Astrocyte of the hippocampus (primary cell): ENCODE measurements at regions not wholly inside any gene's neighbourhood (a gene's known extent, or its start where the extent isn't known, plus 50 kb on each side); places are given as distances from the start of the nearest gene placed in this dataset.

Source experiments
- DNase-seq: peaks from one replicate; pipeline ENCODE4 v3.0.0; 2011; ENCODE audit warnings: low read depth, low spot score

GRCh38 chr6:45830441-45831139 is 185.1 kb downstream of the CLIC5 start:
- DNase-seq = peak; percentile 43

GRCh38 chr6:45829873-45830272 is 185.8 kb downstream of the CLIC5 start:
- DNase-seq = no peak

DNA sequence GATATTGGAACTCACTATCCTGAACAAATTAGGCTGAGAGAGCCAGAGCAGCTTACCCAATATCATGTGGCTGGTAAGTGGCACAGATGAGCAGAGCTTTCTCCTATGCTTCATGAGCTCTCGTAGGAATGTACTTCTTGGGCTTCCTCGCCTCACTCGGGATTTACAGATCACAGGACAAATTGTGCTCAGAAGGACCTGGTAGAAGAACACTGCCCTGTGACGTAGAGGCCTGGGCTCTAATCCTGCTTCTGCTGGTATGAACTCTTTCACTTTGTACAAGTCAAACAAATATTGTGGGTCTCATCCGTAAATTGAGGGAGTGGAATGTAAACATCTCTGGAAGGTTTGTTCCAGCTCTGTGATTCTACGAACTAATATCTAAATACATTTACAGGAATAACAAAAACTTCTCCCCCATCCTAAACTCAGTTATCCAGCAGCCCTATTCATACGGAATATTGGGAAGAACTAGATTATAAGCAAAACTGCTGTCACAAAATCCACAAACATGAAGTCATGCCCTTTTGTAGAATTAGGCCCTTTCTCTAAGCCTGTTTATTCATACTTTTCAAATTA is 187.6 kb downstream of the CLIC5 start:
- no peak for DNase-seq

DNA sequence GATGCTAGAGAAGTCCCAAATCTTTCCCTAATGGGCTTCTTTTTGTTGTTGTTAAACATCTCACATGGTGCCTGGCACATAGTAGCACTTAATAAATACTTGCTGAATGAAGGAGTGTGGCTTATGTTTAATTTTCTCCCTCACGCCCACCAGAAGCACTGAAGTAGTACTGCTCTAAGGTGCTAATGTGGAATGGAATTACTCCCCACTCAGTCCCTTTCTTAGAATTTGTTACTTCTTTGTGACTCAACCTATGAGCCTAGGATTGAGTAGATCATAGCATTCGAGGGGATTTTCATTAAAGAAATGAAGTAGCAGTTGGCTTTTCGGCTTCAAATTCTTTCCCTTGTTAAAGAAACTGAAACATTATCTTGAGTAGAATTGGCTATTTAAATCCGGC is 192.8 kb downstream of the CLIC5 start:
- DNase-seq = no peak

GRCh38 chr6:45822246-45822812 is 193.3 kb downstream of the CLIC5 start:
- no peak for DNase-seq

GRCh38 chr6:45818655-45819054 is 197.0 kb downstream of the CLIC5 start:
- DNase-seq = no peak

DNA sequence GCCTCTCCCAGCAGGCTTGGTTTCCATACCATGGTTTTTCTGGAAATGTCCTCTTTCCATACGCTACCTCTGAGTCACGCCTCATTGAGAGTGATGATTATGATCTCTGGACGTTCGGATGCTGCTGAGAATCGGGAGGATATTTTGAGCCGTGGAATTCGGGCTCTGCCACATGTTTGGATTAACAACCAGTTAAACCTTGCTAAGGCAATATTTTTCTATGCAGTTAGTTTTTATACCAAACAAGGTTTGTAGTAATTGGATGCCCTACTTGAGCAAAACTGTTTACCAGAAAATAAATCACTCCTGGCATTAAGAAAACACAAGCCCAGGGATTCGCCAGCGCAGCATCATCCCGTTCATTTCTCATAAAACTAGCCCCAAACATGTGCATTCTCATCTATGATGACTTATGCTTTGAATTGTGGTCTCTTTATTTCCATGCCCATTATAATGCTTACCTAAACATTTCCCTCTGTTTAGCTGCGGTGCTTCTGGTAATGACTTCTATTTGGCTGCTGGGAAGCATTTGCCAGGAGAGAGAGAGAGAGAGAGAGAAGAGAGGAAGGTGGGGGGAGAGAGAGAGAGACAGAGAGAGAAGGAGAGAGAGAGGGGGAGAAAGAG is 198.9 kb downstream of the CLIC5 start:
- peak; percentile 51 for DNase-seq

- no peak for DNase-seq
Measured at GRCh38 chr6:45815466-45816125, 200.1 kb downstream of the CLIC5 start.

DNA sequence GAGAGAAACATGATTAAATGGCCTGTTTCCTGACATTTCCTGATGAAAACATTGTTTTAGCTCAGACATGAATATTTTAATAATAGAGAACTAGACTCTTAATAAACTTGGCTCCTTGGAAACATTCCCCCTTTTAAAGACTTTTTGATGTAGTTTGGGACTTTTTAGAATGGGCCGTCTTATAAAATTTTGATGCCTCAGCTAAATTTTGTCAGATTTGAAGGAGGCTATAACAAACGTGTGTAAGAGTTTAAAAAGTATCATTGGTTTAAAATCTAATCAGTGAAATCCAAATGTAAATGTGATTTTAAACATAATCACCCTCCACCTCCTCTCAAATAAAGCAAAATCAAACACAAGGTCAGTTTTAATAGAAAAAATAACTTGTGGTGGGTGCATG is 200.9 kb downstream of the CLIC5 start:
- no peak for DNase-seq

DNA sequence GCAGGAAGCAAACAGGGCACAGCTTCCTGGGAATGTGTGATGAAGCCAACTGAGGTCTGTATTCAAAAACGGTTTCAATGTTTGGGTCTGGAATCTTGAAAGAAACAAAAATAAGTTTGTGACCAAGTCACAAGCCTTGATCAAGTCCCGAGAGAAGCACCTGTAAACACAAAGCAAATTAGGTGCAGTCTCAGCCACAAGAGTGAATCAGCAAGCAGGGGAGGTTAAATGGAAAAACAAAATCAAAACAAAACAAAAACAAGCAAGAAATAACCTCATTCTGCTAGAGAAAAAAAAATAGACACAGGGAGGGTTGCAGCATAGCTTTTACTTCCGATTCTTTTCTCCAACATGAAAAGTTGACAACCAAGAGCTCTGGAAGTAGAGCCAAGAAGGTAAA is 201.7 kb downstream of the CLIC5 start:
- DNase-seq = peak; percentile 16

DNA sequence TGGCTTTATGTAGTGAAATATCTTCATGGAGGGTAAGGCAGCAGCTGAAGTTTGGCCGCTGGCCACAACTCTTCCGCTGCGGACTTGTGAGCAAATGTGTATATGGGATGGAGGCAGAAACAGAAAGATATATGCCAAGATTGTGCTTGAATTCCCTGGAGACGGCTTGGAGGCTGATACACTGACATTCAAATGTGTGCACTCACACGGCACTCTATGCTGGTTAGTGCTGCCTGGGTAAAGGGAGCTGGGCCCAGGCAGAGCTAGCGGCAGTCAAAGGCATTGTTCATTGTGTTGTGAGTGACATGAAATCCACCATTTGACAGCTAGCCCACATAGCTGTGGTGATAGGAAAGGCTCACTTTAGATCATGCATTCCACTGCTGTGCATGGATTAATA is 202.7 kb downstream of the CLIC5 start:
- peak; percentile 96 for DNase-seq

GRCh38 chr6:45808917-45809316 is 206.7 kb downstream of the CLIC5 start:
- peak; percentile 32 for DNase-seq

- DNase-seq = no peak
Measured at GRCh38 chr6:45808042-45808645, 207.5 kb downstream of the CLIC5 start.

DNA sequence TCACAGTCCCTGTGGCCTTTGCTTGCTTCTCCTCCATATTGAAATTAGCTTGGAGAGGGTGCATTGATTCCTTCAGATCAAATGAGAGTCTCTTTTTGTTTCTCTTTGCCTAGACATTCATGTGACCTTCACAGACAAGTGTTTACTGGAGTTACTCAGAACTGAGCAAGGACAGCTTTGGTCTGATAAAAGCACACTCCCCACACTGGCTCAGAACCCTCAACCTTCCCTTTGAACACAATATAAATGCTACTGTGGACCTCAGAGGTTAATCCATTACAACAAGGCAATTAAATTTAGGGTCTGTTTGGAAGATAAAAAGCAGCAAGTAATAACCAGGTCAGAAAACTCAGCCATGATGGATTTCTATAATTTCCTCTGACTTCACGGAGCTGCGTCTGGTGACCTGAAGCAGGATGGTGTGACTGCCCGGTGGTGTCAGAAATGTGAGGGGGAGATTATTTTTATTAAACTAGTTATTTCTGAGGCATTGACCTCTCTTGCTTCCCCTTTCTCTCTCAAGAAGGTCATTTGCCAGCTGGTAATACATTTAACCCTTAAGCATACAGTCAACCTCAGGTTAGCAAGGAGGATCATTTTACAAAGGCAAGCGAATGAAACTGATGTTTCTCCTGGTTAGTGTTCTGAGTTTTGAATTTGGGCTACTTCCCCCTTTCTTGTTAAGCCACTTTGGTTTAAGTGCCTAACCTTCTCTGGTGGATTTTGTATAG is 208.2 kb downstream of the CLIC5 start:
- DNase-seq = no peak

GRCh38 chr6:45806172-45806571 is 209.5 kb downstream of the CLIC5 start:
- DNase-seq = no peak

- DNase-seq = no peak
Measured at GRCh38 chr6:45803071-45803470, 212.6 kb downstream of the CLIC5 start.

DNA sequence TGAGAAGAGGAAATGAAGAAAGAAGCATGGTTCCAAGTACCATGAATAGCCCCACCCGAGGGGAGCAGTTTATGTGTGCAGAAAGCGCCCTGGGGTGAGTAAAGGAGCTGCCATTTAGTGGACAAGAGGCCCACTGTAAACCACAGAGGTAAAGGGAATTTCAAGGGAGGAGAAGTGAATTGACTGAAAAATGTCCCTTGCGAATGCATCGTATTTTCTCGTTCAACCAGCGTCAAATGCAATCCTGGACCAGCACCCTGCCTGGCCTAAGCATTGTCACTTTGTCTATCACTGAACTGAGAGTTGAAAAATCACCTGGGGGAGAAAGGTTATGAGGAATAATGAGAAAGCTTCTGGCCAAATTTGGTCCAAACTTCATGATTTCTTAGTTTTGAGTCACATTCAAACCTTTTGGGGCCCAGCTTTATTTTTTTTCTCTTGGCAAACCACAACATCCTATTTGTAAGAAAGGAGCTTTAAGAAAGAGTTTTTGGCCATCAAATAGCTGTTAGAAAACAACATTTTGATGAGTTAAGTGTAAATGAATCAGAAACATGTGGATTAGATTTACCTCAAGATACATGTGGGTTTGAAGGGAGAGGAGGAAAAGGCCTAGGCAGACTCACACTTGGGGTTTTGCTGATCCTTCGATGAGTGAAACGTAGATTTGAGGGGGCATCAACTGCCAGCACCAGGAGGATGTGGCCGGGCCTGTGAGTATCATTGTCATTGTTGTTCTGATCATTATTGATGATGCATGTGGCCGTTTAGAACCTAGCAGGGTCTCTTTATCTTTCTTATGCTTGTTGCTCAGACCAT is 214.0 kb downstream of the CLIC5 start:
- peak; percentile 12 for DNase-seq

GRCh38 chr6:45800911-45801310 is 214.7 kb downstream of the CLIC5 start:
- no peak for DNase-seq

- DNase-seq = no peak
Measured at GRCh38 chr6:45795678-45796077, 220.0 kb downstream of the CLIC5 start.

DNA sequence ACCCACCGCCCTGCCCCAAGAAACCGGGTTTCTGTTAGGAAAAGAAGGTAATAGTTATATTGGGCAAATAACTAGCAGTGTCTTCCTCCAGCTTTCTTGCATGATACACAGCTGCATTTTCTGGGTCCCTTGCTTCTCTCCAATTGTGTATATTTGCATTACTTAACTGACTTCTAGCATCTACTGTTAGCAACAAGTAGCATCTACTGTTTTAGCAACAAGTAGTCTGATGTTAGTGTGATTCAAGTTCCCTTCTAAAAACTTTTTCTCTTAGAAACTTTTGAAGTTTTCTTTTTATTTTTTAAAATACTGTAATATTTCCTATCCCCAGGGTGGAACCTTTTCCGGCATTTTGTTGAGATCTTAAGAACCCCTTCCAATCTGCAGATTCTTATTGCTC is 221.2 kb downstream of the CLIC5 start:
- DNase-seq = no peak
